HFFc6 (cell line): ENCODE measurements at regions not wholly inside any gene's neighbourhood (a gene's known extent, or its start where the extent isn't known, plus 50 kb on each side); places are given as distances from the start of the nearest gene placed in this dataset.
"Not testable (repeated sequence)": the region's sequence is repeated elsewhere in the genome, so short reads cannot be mapped to it uniquely, and the experiment has no call there.

Experiments
- DNase-seq: peaks from one replicate; pipeline ENCODE4 v3.0.0-alpha.2; 2018
- H3K27ac Mint-ChIP-seq: 2 replicates; pipeline ENCODE4 v1.8.0; 2020; ENCODE audit warnings: mild to moderate bottlenecking, mixed read lengths
- H3K27me3 Mint-ChIP-seq: 2 replicates; pipeline ENCODE4 v1.8.0; 2021; ENCODE audit warnings: mild to moderate bottlenecking, moderate library complexity, mixed read lengths; ENCODE audit not compliant: insufficient read depth
- H3K36me3 Mint-ChIP-seq: 2 replicates; pipeline ENCODE4 v1.8.0; 2021; ENCODE audit warnings: low read depth, mixed read lengths
- H3K4me1 Mint-ChIP-seq: 2 replicates; pipeline ENCODE4 v1.8.0; 2020; ENCODE audit warnings: low read depth, mixed read lengths
- H3K4me3 Mint-ChIP-seq: 2 replicates; pipeline ENCODE4 v1.8.0; 2020; ENCODE audit warnings: mild to moderate bottlenecking, moderate library complexity, mixed read lengths
- H3K9me3 Mint-ChIP-seq: 2 replicates; pipeline ENCODE4 v1.8.0; 2020; ENCODE audit warnings: mild to moderate bottlenecking, mixed read lengths
- CTCF ChIP-seq: fragments of 200-600 bp; sonication (generic); IDR thresholded peaks from 2 replicates; pipeline ENCODE4 v1.5.0; 2021; ENCODE audit warnings: antibody characterized with exemption, mild to moderate bottlenecking

DNA sequence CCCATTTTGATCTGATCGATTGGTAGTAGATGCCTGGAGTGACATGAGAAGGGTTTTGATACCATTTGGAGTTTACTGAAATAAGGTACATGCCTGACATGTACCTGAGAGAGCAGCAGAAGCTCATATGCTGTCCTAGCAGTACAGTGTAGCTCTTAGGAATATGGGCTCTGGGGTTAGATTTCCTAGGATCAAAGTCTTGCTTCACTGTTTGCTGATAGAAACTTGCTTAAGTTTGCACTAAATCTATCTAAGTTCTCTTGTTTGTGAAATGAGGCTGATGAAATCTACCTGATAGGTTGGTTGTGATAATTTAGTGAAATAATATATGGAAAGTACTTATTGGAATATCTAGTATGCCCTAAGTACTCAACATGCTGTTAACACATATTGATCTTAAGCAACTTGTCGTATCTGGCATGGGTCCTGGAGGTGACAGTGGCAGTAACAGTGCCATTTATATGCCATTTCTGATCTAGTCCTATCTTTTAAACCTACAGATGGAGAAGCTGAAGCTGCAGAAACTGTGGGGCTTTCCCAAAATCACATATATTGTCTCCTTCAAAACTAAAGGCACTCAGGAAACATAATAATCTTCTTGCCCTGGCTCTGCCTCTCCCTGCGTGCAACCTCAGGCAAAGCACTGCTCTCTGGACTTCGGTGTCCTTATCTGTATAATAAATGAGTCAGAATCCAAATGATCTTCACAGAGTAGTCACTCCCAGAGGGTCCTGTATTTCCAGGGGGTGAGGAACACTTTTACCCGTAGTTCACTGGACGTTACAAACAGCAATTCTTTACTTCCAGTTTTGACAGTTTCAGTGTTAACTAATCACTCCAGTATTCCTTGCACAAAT, 223.6 kb upstream of the SETMAR start:
- H3K27me3 Mint-ChIP-seq: no peaks in the 10 kb centered on the region; the same call in 1 of the 2 replicates
- no peak for DNase-seq
- H3K4me3 Mint-ChIP-seq: no peak overlapping the region
- H3K9me3 Mint-ChIP-seq: peaks cover 51% of the 10 kb centered on the region
- no peak for TF ChIP-seq CTCF
- no peaks in the 10 kb centered on the region for H3K4me1 Mint-ChIP-seq
- H3K36me3 Mint-ChIP-seq: no peaks in the 10 kb centered on the region
- H3K27ac Mint-ChIP-seq: no peak overlapping the region

GRCh38 chr3:4083225-4084015, 219.7 kb upstream of the SETMAR start:
- H3K4me1 Mint-ChIP-seq: no peaks in the 10 kb centered on the region
- DNase-seq: no peak
- H3K36me3 Mint-ChIP-seq: no peaks in the 10 kb centered on the region; the same call in 1 of the 2 replicates
- no peak for TF ChIP-seq CTCF
- H3K9me3 Mint-ChIP-seq: peaks cover 34% of the 10 kb centered on the region
- no peaks in the 10 kb centered on the region for H3K27me3 Mint-ChIP-seq
- H3K27ac Mint-ChIP-seq: no peak overlapping the region
- no peak overlapping the region for H3K4me3 Mint-ChIP-seq

DNA sequence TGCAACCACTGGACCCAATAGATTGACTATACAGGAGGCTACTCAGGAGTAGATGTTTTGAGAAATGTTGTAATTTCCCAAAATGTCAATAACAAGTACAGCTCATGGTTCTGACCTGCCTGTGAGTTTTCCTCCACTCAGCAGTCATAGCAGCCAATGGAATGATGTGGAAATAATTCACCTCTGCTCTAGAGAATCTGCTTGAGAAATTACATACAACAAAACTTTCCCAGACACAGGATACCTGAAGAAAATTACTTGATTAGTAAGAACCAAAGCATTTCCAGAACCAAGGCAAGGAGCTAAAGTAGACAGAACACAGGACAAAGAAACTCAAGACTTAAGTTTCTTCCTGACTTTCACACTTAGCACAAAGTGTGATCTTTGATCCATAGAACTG, 218.9 kb upstream of the SETMAR start:
- Mint-ChIP-seq H3K9me3 (peaks cover 34% of the 10 kb centered on the region), H3K27me3 (no peaks in the 10 kb centered on the region), H3K4me1 (no peaks in the 10 kb centered on the region), H3K36me3 (no peaks in the 10 kb centered on the region; the same call in 1 of the 2 replicates), H3K4me3 (no peak overlapping the region), H3K27ac (no peak overlapping the region)
- TF ChIP-seq CTCF: no peak
- no peak for DNase-seq

GRCh38 chr3:4086662-4087061, 216.5 kb upstream of the SETMAR start:
- not testable (repeated sequence) for H3K4me1 Mint-ChIP-seq, DNase-seq, H3K27me3 Mint-ChIP-seq, H3K36me3 Mint-ChIP-seq, H3K27ac Mint-ChIP-seq, H3K4me3 Mint-ChIP-seq
- H3K9me3 Mint-ChIP-seq: peaks cover 29% of the 10 kb centered on the region

DNA sequence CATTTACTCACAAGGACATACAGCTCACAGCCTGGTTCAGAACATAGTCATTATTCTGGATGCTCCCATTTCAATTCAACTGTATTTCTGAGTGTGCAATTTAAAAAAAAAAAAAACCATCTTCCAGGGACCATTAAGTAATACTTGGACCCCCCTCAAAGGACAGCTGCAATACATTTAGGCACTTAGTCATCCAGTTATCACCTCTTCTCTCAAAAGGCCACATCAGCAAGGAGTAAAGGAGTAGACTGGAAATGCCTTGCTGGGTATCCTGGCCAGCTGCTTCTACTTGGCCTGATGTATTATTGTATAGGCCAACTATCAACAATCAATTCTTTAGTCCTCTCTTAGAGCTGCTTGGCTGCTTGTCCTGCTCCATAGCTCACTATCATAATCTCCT, 211.4 kb upstream of the SETMAR start:
- DNase-seq: no peak
- Mint-ChIP-seq H3K4me1 (no peaks in the 10 kb centered on the region), H3K27ac (no peak overlapping the region), H3K36me3 (no peaks in the 10 kb centered on the region; the same call in 1 of the 2 replicates), H3K9me3 (peaks cover 40% of the 10 kb centered on the region), H3K4me3 (no peak overlapping the region), H3K27me3 (no peaks in the 10 kb centered on the region)
- no peak for TF ChIP-seq CTCF

DNA sequence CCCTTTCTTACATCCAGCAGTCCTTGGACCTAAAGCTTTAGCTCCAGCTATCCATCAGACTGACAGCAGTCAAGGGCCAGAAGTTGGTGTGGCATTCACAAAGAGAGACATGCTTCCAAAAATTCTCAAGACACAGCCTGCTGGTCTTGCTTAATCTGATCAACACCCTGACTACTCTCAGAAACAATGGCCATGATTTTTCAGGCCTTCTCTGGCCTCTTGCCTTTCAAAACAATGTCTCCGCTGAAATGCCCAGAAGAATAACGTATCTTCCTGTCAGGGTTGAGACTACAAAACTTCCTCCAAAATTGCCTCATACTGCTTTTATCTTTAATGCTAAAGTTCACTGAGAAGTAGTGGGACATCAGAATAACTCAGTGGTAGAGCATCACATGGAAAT, 205.4 kb upstream of the SETMAR start:
- no peak for TF ChIP-seq CTCF
- H3K9me3 Mint-ChIP-seq: peaks cover 52% of the 10 kb centered on the region
- H3K4me3 Mint-ChIP-seq: no peak overlapping the region
- DNase-seq: no peak
- no peaks in the 10 kb centered on the region for H3K4me1 Mint-ChIP-seq
- no peak overlapping the region for H3K27ac Mint-ChIP-seq
- no peaks in the 10 kb centered on the region for H3K27me3 Mint-ChIP-seq
- no peaks in the 10 kb centered on the region for H3K36me3 Mint-ChIP-seq
